Endothelial cell of umbilical vein (primary cell): ENCODE measurements at regions not wholly inside any gene's neighbourhood (a gene's known extent, or its start where the extent isn't known, plus 50 kb on each side); places are given as distances from the start of the nearest gene placed in this dataset.

ENCODE experiments used
- BruUV-seq: library from RNA; stranded (reverse); fragments of 400-500 nt; replicated peaks from 2 replicates; lab custom pipeline; 2021; lab: Mats Ljungman, UMichigan
- CTCF ChIA-PET: fragments of 300-600, 350-600 bp; sonication (Branson Sonifier 250); formaldehyde crosslinking; loops from one replicate; lab custom pipeline; 2021; ENCODE audit warnings: antibody characterized with exemption, inconsistent platforms; lab: Charles Lee
- POLR2A ChIA-PET: fragments of 300-600, 350-600 bp; sonication (Branson Sonifier 250); formaldehyde crosslinking; loops from one replicate; lab custom pipeline; 2021; ENCODE audit warnings: antibody characterized with exemption, inconsistent platforms; lab: Charles Lee
- DNase-seq: peaks from one replicate; pipeline ENCODE4 v3.0.0-alpha.2; 2011; ENCODE audit warnings: low read depth, low spot score
- FAIRE-seq: peaks from 2 replicates; lab custom pipeline; 2011; peaks lifted over from hg19 to GRCh38; lab: Jason Lieb, UNC
- H2AFZ ChIP-seq: 2 replicates; pipeline ENCODE4 v1.6.0; 2012; ENCODE audit warnings: low read depth, low read length, control low read depth, inconsistent platforms
- H3K27ac ChIP-seq: 2 replicates; pipeline ENCODE4 v1.5.1; 2011; ENCODE audit warnings: low read depth, mild to moderate bottlenecking, control low read depth, low read length, moderate library complexity; ENCODE audit not compliant: insufficient read depth
- H3K27me3 ChIP-seq, 2 experiments: 2 replicates each; pipeline versions ENCODE4 v1.6.0 to v1.6.1; 2011; ENCODE audit warnings: low read length in 2 of 2, mixed read lengths in 1 of 2; ENCODE audit not compliant: control insufficient read depth in 2 of 2, insufficient read depth in 2 of 2
- H3K36me3 ChIP-seq, 2 experiments: 2 replicates in 1 of 2; 3 replicates in 1 of 2; pipeline ENCODE4 v1.5.1; 2011; ENCODE audit warnings: low read length in 2 of 2, mild to moderate bottlenecking in 1 of 2, moderate library complexity in 1 of 2; ENCODE audit not compliant: control insufficient read depth in 2 of 2, insufficient read depth in 2 of 2; ENCODE audit errors: extremely low read depth in 1 of 2
- H3K4me1 ChIP-seq: 3 replicates; pipeline ENCODE4 v1.5.1; 2011; ENCODE audit warnings: mild to moderate bottlenecking, low read length; ENCODE audit not compliant: control insufficient read depth, insufficient read depth; ENCODE audit errors: extremely low read depth
- H3K4me2 ChIP-seq: 2 replicates; pipeline ENCODE4 v1.6.1; 2011; ENCODE audit warnings: low read length, control low read depth, mixed read lengths; ENCODE audit not compliant: insufficient read depth
- H3K4me3 ChIP-seq, 3 experiments: fragments of 200-600 bp in 1 of 3; sonication (generic), shearing (Covaris generic) in 1 of 3; replicated peaks in 1 of 3; 2 replicates each; pipeline ENCODE4 v1.5.1; 2011 to 2016; ENCODE audit warnings: control low read depth in 3 of 3, low read length in 3 of 3, mild to moderate bottlenecking in 2 of 3, inconsistent platforms in 1 of 3, low read depth in 1 of 3, moderate library complexity in 1 of 3; ENCODE audit not compliant: insufficient read depth in 1 of 3
- H3K79me2 ChIP-seq: 2 replicates; pipeline ENCODE4 v1.6.0; 2012; ENCODE audit warnings: low read length, inconsistent platforms; ENCODE audit not compliant: control insufficient read depth, insufficient read depth
- H3K9ac ChIP-seq: replicated peaks from 2 replicates; pipeline ENCODE3; 2011; ENCODE audit warnings: low read length, control low read depth; ENCODE audit not compliant: insufficient read depth; ENCODE audit errors: extremely low read depth
- H3K9me1 ChIP-seq: replicated peaks from 3 replicates; pipeline ENCODE4 v1.6.0; 2011; ENCODE audit warnings: mild to moderate bottlenecking, low read length; ENCODE audit not compliant: control insufficient read depth, insufficient read depth; ENCODE audit errors: extremely low read depth
- H3K9me3 ChIP-seq: replicated peaks from 2 replicates; pipeline ENCODE4 v1.5.1; 2012; ENCODE audit warnings: low read length, inconsistent platforms; ENCODE audit not compliant: control insufficient read depth, insufficient read depth
- H4K20me1 ChIP-seq: replicated peaks from 2 replicates; pipeline ENCODE3; 2011; ENCODE audit warnings: mild to moderate bottlenecking, low read length; ENCODE audit not compliant: control insufficient read depth, insufficient read depth; ENCODE audit errors: extremely low read depth
- FOS ChIP-seq: IDR thresholded peaks from 2 replicates; pipeline ENCODE4 v1.6.1; 2011; ENCODE audit warnings: mild to moderate bottlenecking, low read length, moderate library complexity, borderline replicate concordance; ENCODE audit not compliant: insufficient read depth
- MAX ChIP-seq: IDR thresholded peaks from 2 replicates; pipeline ENCODE4 v1.6.1; 2011; ENCODE audit not compliant: insufficient read depth, insufficient read length
- POLR2AphosphoS5 ChIP-seq: IDR thresholded peaks from 2 replicates; pipeline ENCODE4 v1.6.1; 2012; ENCODE audit warnings: low read depth, mild to moderate bottlenecking, control low read depth, low read length, moderate library complexity; ENCODE audit not compliant: insufficient read depth
- dilution Hi-C: fragments of 300-500 bp; cut with MboI; formaldehyde crosslinking; loops from one replicate; pipeline ENCODE4 v1.15.0; 2019; ENCODE audit warnings: low sequenced_read_pairs; ENCODE audit not compliant: extremely low pct_ligation_motif_present
- intact Hi-C: fragments of 100-400 bp; cut with micrococcal nuclease; formaldehyde crosslinking; loops from one replicate; pipeline ENCODE4 v1.10.0; 2022

DNA sequence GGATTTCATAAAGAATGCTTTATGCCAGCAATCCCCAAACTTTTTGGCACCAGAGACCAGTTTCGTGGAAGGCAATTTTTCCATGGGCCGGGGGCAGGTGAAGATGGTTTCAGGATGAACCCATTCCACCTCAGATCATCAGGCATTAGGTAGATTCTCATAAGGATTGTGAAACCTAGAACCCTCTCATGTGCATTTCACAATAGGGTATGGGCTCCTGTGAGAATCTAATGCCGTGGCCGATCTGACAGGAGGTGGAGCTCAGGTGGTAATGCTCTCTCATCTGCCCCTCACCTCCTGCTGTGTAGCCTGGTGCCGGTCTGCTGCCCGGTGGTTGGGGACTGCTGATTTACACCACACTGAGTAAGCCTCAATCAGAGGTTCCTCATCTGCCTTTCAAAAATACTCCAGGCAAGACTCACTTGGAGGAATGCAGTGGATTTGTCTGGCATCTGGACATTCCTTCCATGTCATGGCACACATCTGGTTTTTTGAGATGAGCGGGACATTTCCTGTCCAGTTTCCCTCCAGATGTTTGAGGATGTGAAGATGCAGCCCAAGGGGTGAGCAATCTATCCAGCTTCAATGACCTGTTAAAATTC, 185.8 kb downstream of the VAPA start:
- FAIRE-seq (no peak), DNase-seq (no peak)
- H2AFZ ChIP-seq, result no peak overlapping the region
- no peaks in the 10 kb centered on the region for H3K9me1 ChIP-seq
- H3K9ac ChIP-seq, result no peak overlapping the region
- dilution Hi-C loops (no loop called here), intact Hi-C loops (no loop called here)
- H4K20me1 ChIP-seq, result no peaks in the 10 kb centered on the region
- ChIA-PET CTCF (no interaction called here), POLR2A (no interaction called here)
- H3K4me3 ChIP-seq, result no peak overlapping the region
- H3K36me3 ChIP-seq, result no peaks in the 10 kb centered on the region
- no peaks in the 10 kb centered on the region for H3K9me3 ChIP-seq
- peaks cover 11 to 12% of the 10 kb centered on the region in 2 experiments for H3K27me3 ChIP-seq
- no TSS peak for BruUV-seq
- no peaks in the 10 kb centered on the region for H3K79me2 ChIP-seq
- no peak overlapping the region for H3K27ac ChIP-seq
- H3K4me2 ChIP-seq, result no peak overlapping the region
- TF ChIP-seq FOS (no peak), MAX (no peak)
- H3K4me1 ChIP-seq, result no peaks in the 10 kb centered on the region

- ChIA-PET CTCF (no interaction called here), POLR2A (no interaction called here)
- H3K79me2 ChIP-seq, result no peaks in the 10 kb centered on the region
- intact Hi-C loops, result no loop called here
- H3K9ac ChIP-seq, result no peak overlapping the region
- no peak overlapping the region for H2AFZ ChIP-seq
- BruUV-seq, result no TSS peak
- dilution Hi-C loops, result no loop called here
- H3K36me3 ChIP-seq, result no peaks in the 10 kb centered on the region
- no peak for DNase-seq
- H3K9me3 ChIP-seq, result no peaks in the 10 kb centered on the region
- H3K4me3 ChIP-seq, result no peak overlapping the region
- TF ChIP-seq FOS (no peak), POLR2AphosphoS5 (no peak)
- no peak for FAIRE-seq
- no peaks in the 10 kb centered on the region for H4K20me1 ChIP-seq
- no peak overlapping the region for H3K4me2 ChIP-seq
- H3K27ac ChIP-seq, result no peak overlapping the region
- H3K4me1 ChIP-seq, result no peaks in the 10 kb centered on the region
- peaks cover 11 to 12% of the 10 kb centered on the region in 2 experiments for H3K27me3 ChIP-seq
- H3K9me1 ChIP-seq, result no peaks in the 10 kb centered on the region
Measured at GRCh38 chr18:10100196-10100595, 186.4 kb downstream of the VAPA start.
